Neural progenitor cell (in vitro differentiated cells): ENCODE measurements at regions not wholly inside any gene's neighbourhood (a gene's known extent, or its start where the extent isn't known, plus 50 kb on each side); places are given as distances from the start of the nearest gene placed in this dataset.

ENCODE experiments used
- CTCF ChIP-seq: fragments of 200-600 bp; sonication (generic); IDR thresholded peaks from 2 replicates; pipeline ENCODE4 v1.5.1; 2017; ENCODE audit warnings: antibody characterized with exemption, mild to moderate bottlenecking
- EZH2 ChIP-seq: fragments of 200-600 bp; sonication (generic); IDR thresholded peaks from 2 replicates; pipeline ENCODE4 v1.6.1; 2017; ENCODE audit warnings: antibody characterized with exemption, mild to moderate bottlenecking, moderate library complexity
- EZH2phosphoT487 ChIP-seq: fragments of 200-600 bp; sonication (generic); IDR thresholded peaks from 2 replicates; pipeline ENCODE4 v1.6.1; 2017; ENCODE audit warnings: antibody characterized with exemption

- TF ChIP-seq CTCF (no peak), EZH2 (no peak), EZH2phosphoT487 (no peak)
Observed at GRCh38 chr5:18051953-18052352, 417.7 kb downstream of the TAF11L14 start.
